H1 (cell line): ENCODE measurements at regions not wholly inside any gene's neighbourhood (a gene's known extent, or its start where the extent isn't known, plus 50 kb on each side); places are given as distances from the start of the nearest gene placed in this dataset.

ENCODE experiments used
- NANOG ChIP-seq: IDR thresholded peaks from 2 replicates; pipeline ENCODE4 v1.6.1; 2011; ENCODE audit warnings: low read length, low read depth, mild to moderate bottlenecking, inconsistent platforms; ENCODE audit not compliant: insufficient read depth, poor library complexity, severe bottlenecking
- POU5F1 ChIP-seq: IDR thresholded peaks from 2 replicates; pipeline ENCODE4 v1.6.1; 2011; ENCODE audit warnings: low read depth, mild to moderate bottlenecking, low read length, moderate library complexity
- TBP ChIP-seq: IDR thresholded peaks from 2 replicates; pipeline ENCODE4 v1.6.1; 2011; ENCODE audit warnings: low read depth, low read length, improper control_type of control experiment
- TF ChIP-seq, protein P1 (sequence below): fragments of 300-600 bp; sonication (generic); IDR thresholded peaks from 2 replicates; pipeline ENCODE4 v1.7.1; 2012; ENCODE audit warnings: low read length, moderate library complexity, mild to moderate bottlenecking, inconsistent platforms; ENCODE audit not compliant: insufficient replicate concordance

DNA sequence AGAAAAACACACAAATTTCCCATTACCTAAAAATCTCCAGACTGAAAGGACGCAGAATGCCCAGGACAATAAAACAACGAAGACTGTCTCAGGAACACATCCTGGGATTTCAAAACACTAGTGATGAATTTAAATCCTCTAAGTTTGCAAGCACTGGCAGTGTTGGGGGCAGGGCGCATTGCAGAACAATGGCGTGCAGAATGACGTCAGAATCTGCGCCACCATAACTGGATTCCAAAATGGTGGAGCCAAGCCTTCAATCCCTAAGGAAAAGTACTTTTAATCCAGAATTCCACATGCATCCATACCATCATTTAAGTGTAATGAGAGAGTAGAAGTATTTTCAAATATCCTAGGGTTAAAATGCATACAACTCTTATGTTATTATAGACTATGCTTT lies 679.1 kb downstream of the TRIML1 start (continued):
- TF ChIP-seq, protein P1, sequence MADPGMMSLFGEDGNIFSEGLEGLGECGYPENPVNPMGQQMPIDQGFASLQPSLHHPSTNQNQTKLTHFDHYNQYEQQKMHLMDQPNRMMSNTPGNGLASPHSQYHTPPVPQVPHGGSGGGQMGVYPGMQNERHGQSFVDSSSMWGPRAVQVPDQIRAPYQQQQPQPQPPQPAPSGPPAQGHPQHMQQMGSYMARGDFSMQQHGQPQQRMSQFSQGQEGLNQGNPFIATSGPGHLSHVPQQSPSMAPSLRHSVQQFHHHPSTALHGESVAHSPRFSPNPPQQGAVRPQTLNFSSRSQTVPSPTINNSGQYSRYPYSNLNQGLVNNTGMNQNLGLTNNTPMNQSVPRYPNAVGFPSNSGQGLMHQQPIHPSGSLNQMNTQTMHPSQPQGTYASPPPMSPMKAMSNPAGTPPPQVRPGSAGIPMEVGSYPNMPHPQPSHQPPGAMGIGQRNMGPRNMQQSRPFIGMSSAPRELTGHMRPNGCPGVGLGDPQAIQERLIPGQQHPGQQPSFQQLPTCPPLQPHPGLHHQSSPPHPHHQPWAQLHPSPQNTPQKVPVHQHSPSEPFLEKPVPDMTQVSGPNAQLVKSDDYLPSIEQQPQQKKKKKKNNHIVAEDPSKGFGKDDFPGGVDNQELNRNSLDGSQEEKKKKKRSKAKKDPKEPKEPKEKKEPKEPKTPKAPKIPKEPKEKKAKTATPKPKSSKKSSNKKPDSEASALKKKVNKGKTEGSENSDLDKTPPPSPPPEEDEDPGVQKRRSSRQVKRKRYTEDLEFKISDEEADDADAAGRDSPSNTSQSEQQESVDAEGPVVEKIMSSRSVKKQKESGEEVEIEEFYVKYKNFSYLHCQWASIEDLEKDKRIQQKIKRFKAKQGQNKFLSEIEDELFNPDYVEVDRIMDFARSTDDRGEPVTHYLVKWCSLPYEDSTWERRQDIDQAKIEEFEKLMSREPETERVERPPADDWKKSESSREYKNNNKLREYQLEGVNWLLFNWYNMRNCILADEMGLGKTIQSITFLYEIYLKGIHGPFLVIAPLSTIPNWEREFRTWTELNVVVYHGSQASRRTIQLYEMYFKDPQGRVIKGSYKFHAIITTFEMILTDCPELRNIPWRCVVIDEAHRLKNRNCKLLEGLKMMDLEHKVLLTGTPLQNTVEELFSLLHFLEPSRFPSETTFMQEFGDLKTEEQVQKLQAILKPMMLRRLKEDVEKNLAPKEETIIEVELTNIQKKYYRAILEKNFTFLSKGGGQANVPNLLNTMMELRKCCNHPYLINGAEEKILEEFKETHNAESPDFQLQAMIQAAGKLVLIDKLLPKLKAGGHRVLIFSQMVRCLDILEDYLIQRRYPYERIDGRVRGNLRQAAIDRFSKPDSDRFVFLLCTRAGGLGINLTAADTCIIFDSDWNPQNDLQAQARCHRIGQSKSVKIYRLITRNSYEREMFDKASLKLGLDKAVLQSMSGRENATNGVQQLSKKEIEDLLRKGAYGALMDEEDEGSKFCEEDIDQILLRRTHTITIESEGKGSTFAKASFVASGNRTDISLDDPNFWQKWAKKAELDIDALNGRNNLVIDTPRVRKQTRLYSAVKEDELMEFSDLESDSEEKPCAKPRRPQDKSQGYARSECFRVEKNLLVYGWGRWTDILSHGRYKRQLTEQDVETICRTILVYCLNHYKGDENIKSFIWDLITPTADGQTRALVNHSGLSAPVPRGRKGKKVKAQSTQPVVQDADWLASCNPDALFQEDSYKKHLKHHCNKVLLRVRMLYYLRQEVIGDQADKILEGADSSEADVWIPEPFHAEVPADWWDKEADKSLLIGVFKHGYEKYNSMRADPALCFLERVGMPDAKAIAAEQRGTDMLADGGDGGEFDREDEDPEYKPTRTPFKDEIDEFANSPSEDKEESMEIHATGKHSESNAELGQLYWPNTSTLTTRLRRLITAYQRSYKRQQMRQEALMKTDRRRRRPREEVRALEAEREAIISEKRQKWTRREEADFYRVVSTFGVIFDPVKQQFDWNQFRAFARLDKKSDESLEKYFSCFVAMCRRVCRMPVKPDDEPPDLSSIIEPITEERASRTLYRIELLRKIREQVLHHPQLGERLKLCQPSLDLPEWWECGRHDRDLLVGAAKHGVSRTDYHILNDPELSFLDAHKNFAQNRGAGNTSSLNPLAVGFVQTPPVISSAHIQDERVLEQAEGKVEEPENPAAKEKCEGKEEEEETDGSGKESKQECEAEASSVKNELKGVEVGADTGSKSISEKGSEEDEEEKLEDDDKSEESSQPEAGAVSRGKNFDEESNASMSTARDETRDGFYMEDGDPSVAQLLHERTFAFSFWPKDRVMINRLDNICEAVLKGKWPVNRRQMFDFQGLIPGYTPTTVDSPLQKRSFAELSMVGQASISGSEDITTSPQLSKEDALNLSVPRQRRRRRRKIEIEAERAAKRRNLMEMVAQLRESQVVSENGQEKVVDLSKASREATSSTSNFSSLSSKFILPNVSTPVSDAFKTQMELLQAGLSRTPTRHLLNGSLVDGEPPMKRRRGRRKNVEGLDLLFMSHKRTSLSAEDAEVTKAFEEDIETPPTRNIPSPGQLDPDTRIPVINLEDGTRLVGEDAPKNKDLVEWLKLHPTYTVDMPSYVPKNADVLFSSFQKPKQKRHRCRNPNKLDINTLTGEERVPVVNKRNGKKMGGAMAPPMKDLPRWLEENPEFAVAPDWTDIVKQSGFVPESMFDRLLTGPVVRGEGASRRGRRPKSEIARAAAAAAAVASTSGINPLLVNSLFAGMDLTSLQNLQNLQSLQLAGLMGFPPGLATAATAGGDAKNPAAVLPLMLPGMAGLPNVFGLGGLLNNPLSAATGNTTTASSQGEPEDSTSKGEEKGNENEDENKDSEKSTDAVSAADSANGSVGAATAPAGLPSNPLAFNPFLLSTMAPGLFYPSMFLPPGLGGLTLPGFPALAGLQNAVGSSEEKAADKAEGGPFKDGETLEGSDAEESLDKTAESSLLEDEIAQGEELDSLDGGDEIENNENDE = no peak
- no peak for TF ChIP-seq NANOG
- TF ChIP-seq POU5F1 = no peak
- TF ChIP-seq TBP = no peak
- TF ChIP-seq, all 59 proteins: peak for 0
